GM18502 (cell line): ENCODE measurements at regions not wholly inside any gene's neighbourhood (a gene's known extent, or its start where the extent isn't known, plus 50 kb on each side); places are given as distances from the start of the nearest gene placed in this dataset.

Experiments used
- ATAC-seq: cut with Tn5 transposase; IDR thresholded peaks from one replicate; pipeline ENCODE4 v1.9.1; 2021; ENCODE audit warnings: mild to moderate bottlenecking; ENCODE audit not compliant: unreplicated experiment, poor library complexity

GRCh38 chr10:62727934-62728333 is 76.6 kb upstream of the ADO start:
- ATAC-seq: no peak

- ATAC-seq: no peak
Observed at GRCh38 chr10:62728479-62728878, 76.0 kb upstream of the ADO start.

- ATAC-seq: peak; percentile 84
Observed at GRCh38 chr10:62732841-62733653, 71.5 kb upstream of the ADO start.

- peak; percentile 13 for ATAC-seq
Observed at GRCh38 chr10:62733654-62734293, 70.7 kb upstream of the ADO start.

GRCh38 chr10:62734781-62735463 is 69.6 kb upstream of the ADO start:
- ATAC-seq: no peak

- ATAC-seq: peak; percentile 49
Observed at GRCh38 chr10:62735464-62736167, 68.9 kb upstream of the ADO start.

GRCh38 chr10:62736168-62736546 is 68.4 kb upstream of the ADO start:
- ATAC-seq: no peak

GRCh38 chr10:62738916-62739315 is 65.6 kb upstream of the ADO start:
- no peak for ATAC-seq

- ATAC-seq: no peak
Observed at GRCh38 chr10:62740885-62741745, 63.4 kb upstream of the ADO start.

GRCh38 chr10:62741996-62742395 is 62.5 kb upstream of the ADO start:
- no peak for ATAC-seq

- ATAC-seq: no peak
Observed at GRCh38 chr10:62742536-62743061, 61.9 kb upstream of the ADO start.

GRCh38 chr10:62744136-62744535 is 60.4 kb upstream of the ADO start:
- no peak for ATAC-seq

GRCh38 chr10:62745581-62745980 is 58.9 kb upstream of the ADO start:
- ATAC-seq: no peak

- no peak for ATAC-seq
Observed at GRCh38 chr10:62746951-62747729, 57.4 kb upstream of the ADO start.

- ATAC-seq: peak; percentile 67
Observed at GRCh38 chr10:62748386-62748785, 56.1 kb upstream of the ADO start.

GRCh38 chr10:62749093-62749683 is 55.3 kb upstream of the ADO start:
- no peak for ATAC-seq
